GM13976 (cell line): ENCODE measurements at regions not wholly inside any gene's neighbourhood (a gene's known extent, or its start where the extent isn't known, plus 50 kb on each side); places are given as distances from the start of the nearest gene placed in this dataset.
"Not testable (repeated sequence)": the region's sequence is repeated elsewhere in the genome, so short reads cannot be mapped to it uniquely, and the experiment has no call there.

Experiments used
- DNase-seq: peaks from one replicate; pipeline ENCODE4 v3.0.0; 2012; ENCODE audit warnings: low spot score
- in situ Hi-C: fragments of 300-500 bp; cut with MboI; formaldehyde crosslinking; loops from one replicate; pipeline ENCODE4 v1.12.0; 2022; ENCODE audit warnings: low sequenced_read_pairs, mixed read lengths, inconsistent platforms; ENCODE audit not compliant: unreplicated experiment
- TF ChIP-seq, protein P1 (sequence below): IDR thresholded peaks from 2 replicates; pipeline ENCODE4 v1.5.1; 2012; ENCODE audit warnings: borderline replicate concordance, mild to moderate bottlenecking; ENCODE audit not compliant: insufficient read depth; ENCODE audit errors: extremely low read depth, missing control alignments, control extremely low read depth

GRCh38 chr3:112755845-112756613 is 90.6 kb downstream of the CD200R1L start:
- DNase-seq = no peak
- TF ChIP-seq, protein P1, sequence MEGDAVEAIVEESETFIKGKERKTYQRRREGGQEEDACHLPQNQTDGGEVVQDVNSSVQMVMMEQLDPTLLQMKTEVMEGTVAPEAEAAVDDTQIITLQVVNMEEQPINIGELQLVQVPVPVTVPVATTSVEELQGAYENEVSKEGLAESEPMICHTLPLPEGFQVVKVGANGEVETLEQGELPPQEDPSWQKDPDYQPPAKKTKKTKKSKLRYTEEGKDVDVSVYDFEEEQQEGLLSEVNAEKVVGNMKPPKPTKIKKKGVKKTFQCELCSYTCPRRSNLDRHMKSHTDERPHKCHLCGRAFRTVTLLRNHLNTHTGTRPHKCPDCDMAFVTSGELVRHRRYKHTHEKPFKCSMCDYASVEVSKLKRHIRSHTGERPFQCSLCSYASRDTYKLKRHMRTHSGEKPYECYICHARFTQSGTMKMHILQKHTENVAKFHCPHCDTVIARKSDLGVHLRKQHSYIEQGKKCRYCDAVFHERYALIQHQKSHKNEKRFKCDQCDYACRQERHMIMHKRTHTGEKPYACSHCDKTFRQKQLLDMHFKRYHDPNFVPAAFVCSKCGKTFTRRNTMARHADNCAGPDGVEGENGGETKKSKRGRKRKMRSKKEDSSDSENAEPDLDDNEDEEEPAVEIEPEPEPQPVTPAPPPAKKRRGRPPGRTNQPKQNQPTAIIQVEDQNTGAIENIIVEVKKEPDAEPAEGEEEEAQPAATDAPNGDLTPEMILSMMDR = no peak
- in situ Hi-C loops = no loop called here

GRCh38 chr3:112755046-112755445 is 91.6 kb downstream of the CD200R1L start:
- DNase-seq, in situ Hi-C loops: not testable (repeated sequence)

GRCh38 chr3:112751564-112752512 is 94.8 kb downstream of the CD200R1L start:
- in situ Hi-C loops = no loop called here
- TF ChIP-seq, protein P1 = no peak
- no peak for DNase-seq

DNA sequence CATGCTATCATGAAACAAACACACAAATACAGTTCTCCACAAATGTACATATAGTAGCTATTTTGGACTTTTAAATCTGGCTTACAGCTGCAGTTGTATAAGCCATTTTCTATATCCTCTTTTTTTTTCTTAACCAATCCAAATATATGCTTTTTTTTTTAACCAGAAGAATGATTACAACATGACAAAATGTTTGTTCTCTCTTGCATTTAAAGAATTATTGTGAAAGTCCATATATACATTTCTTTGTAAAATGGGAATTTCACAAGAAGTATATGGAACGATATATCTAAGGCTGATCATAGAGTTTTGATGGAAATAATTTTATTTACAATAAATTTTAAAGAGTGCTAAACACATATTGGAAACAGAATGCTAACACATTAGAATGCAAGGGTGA is 95.6 kb downstream of the CD200R1L start:
- in situ Hi-C loops = no loop called here
- DNase-seq = no peak
- TF ChIP-seq, protein P1 = no peak

DNA sequence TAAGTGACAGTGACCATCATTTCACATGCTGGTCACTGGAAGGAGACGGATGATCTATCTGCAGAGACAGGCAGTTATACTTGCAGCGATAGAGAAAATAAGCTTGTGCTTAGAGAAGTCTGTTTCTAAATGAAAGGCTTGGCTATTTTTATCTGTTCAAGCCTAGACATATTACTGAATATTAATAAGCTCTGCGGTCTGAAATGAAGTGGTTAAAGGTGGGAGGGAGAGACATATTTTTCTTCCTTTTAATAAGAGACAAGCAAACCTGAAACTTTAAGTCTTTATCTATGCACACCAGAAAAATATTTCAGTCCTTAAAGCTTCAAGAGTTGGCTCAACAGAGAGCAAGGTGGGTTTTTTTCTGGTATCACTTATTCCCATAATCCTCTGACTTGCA is 99.0 kb downstream of the CD200R1L start:
- in situ Hi-C loops = loop anchor here (10.0 kb wide), 1 partner anchor 227 kb away; the partner anchor contains the start of gene CD200R1
- DNase-seq = no peak
- TF ChIP-seq, protein P1 = no peak

DNA sequence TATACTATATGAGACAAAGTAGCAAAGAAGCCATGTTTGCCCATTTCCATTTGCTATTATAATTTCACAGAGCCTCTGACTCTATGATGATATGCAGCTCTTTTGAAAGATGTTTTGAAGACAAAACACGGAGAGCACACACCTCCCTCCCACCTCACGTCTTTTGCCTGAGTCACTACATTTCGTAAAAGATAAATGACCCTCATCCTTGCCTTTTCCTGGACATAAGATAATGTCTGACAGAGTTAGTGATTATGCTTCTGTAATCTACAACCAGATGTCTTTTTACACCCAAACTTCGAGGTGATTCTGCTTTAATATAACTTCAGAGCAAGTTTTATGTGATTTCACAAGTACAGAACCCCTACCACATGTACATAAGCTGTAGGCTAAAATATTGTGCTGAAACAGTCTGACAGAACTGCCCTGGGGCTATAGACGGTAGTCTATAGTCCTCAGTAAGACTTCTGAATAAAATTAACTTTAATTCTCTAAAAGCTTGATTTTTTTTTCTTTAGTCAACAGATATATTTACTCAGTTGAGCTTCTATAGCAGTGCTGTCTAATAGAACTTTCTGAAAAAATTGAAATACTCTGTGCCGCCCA is 99.9 kb downstream of the CD200R1L start:
- TF ChIP-seq, protein P1 = no peak
- in situ Hi-C loops = loop anchor here (10.0 kb wide), 1 partner anchor 228 kb away; the partner anchor contains the start of gene CD200R1
- no peak for DNase-seq
